ENCODE measurements at regions not wholly inside any gene's neighbourhood (a gene's known extent, or its start where the extent isn't known, plus 50 kb on each side); places are given as distances from the start of the nearest gene placed in this dataset.

- TF ChIP-seq POLR2A (IDR thresholded peaks at IDR 0.05; ENCODE audit: low read length) (no peak), GATA1 (IDR thresholded peaks at IDR 0.05; ENCODE audit: low read depth, low read length) (no peak)
Observed at GRCh38 chr13:84983321-84983720, 815.9 kb downstream of the SLITRK6 start.

All from erythroblast (primary cell).